Activated gamma-delta T cell treated with anti-CD3 and anti-CD28 coated beads, Interleukin-2, amount 50 U/mL, for 16 hours (primary cell): ENCODE measurements at regions not wholly inside any gene's neighbourhood (a gene's known extent, or its start where the extent isn't known, plus 50 kb on each side); places are given as distances from the start of the nearest gene placed in this dataset.
A peak's percentile ranks its signal among the peaks of the same experiment; 100 is the strongest.
"Not testable (repeated sequence)": the region's sequence is repeated elsewhere in the genome, so short reads cannot be mapped to it uniquely, and the experiment has no call there.

ENCODE experiments used
- DNase-seq: peaks from one replicate; pipeline ENCODE4 v3.0.0-alpha.2; 2020; ENCODE audit warnings: low read depth

- DNase-seq = no peak
These were observed 57.9 kb downstream of the HINT1 start for GRCh38 chr5:131107128-131107527.

- no peak for DNase-seq
These were observed 60.8 kb downstream of the HINT1 start for GRCh38 chr5:131104169-131104808.

- DNase-seq = no peak
These were observed 68.0 kb downstream of the HINT1 start for GRCh38 chr5:131096774-131097710.

GRCh38 chr5:131095561-131095960 lies 69.5 kb downstream of the HINT1 start:
- not testable (repeated sequence) for DNase-seq

- no peak for DNase-seq
These were observed 80.6 kb downstream of the HINT1 start for GRCh38 chr5:131084436-131084835.

- no peak for DNase-seq
These were observed 83.1 kb downstream of the HINT1 start for GRCh38 chr5:131081913-131082488.

GRCh38 chr5:131081374-131081773 lies 83.7 kb downstream of the HINT1 start:
- DNase-seq = no peak

GRCh38 chr5:131079232-131079631 lies 85.8 kb downstream of the HINT1 start:
- no peak for DNase-seq

- peak; percentile 48 for DNase-seq
These were observed 96.0 kb downstream of the HINT1 start for GRCh38 chr5:131068893-131069643.

- DNase-seq = no peak
These were observed 97.0 kb downstream of the HINT1 start for GRCh38 chr5:131068076-131068475.

GRCh38 chr5:131067636-131068035 lies 97.4 kb downstream of the HINT1 start:
- DNase-seq = no peak

- DNase-seq = peak; percentile 4
These were observed 100.2 kb downstream of the HINT1 start for GRCh38 chr5:131064669-131065371.

GRCh38 chr5:131042021-131042789 lies 122.9 kb downstream of the HINT1 start:
- no peak for DNase-seq

- DNase-seq = no peak
These were observed 141.6 kb downstream of the HINT1 start for GRCh38 chr5:131023498-131023865.

- DNase-seq = no peak
These were observed 142.1 kb downstream of the HINT1 start for GRCh38 chr5:131022811-131023497.

GRCh38 chr5:131021646-131022045 lies 143.4 kb downstream of the HINT1 start:
- DNase-seq = no peak

- DNase-seq = no peak
These were observed 145.3 kb downstream of the HINT1 start for GRCh38 chr5:131019601-131020315.

- no peak for DNase-seq
These were observed 145.9 kb downstream of the HINT1 start for GRCh38 chr5:131019111-131019510.

GRCh38 chr5:131008329-131008728 lies 156.7 kb downstream of the HINT1 start:
- DNase-seq = no peak
